ENCODE measurements at regions not wholly inside any gene's neighbourhood (a gene's known extent, or its start where the extent isn't known, plus 50 kb on each side); places are given as distances from the start of the nearest gene placed in this dataset.
"Not testable (repeated sequence)": the region's sequence is repeated elsewhere in the genome, so short reads cannot be mapped to it uniquely, and the experiment has no call there.

- DNase-seq (ENCODE audit: low read depth): no peak
Measured at GRCh38 chr7:142603870-142604448, 145.3 kb upstream of the PRSS1 start.

DNA sequence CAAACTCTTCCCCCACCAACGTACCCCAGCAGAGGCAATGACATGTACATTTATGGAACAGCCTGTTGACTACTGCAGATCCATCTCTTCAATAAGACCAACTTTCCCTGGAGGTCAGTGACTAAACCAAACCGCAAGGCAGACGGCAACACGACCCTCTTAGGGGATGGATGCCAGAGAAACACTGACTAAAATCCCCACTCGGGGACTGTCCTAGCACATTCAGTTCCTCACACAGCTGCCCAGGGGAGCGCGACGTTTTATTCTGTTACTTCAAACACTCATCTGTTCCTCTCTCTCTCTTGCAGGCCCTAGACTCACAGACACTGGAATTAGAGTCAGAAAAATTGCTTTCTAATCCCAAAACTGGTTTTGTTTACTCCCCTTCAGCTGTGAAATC, 146.5 kb upstream of the PRSS1 start:
- no peak for DNase-seq (ENCODE audit: low read depth)

- no peak for DNase-seq (ENCODE audit: low read depth)
Measured at GRCh38 chr7:142602183-142602582, 147.1 kb upstream of the PRSS1 start.

GRCh38 chr7:142598297-142598696, 151.0 kb upstream of the PRSS1 start:
- no peak for DNase-seq (ENCODE audit: low read depth)

DNA sequence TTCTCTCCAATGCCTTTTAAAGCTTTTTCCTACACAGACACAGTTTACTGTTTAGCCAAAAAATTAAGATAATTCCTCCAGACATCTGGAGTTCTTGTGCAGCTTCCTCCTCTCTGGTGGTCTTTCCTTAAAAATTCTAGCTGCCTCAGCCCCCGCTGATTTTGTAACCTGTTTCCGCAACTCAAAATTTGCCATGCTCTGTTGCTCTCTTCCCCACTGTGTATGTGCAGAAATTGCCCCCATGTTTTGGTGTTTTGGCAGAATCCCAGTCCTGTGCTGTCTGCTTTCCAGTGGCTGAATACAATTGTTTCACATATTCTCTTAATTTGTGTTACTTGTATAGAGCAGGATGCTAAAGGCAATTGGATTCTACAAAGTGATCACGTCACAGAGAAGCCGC, 151.7 kb upstream of the PRSS1 start:
- DNase-seq (ENCODE audit: low read depth): no peak

GRCh38 chr7:142595816-142596516, 153.3 kb upstream of the PRSS1 start:
- no peak for DNase-seq (ENCODE audit: low read depth)

DNA sequence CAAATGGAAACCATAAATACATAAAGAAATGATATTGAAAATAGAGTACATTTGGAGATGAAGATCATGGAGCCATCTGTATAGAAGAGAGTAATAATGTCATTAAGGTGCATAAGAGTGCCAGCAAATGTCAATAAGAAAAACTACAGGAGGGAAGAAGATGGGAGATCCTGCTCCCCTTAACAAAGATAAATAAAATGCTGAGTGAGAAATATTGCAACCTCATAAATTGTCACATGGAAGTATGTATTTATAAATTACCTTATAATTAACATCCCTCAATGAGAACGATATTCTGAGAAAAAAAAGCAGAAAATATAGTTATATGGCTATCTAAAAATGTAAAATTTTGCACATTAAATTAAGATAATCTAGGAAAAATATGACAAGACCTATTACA, 155.2 kb upstream of the PRSS1 start:
- DNase-seq (ENCODE audit: low read depth): no peak

DNA sequence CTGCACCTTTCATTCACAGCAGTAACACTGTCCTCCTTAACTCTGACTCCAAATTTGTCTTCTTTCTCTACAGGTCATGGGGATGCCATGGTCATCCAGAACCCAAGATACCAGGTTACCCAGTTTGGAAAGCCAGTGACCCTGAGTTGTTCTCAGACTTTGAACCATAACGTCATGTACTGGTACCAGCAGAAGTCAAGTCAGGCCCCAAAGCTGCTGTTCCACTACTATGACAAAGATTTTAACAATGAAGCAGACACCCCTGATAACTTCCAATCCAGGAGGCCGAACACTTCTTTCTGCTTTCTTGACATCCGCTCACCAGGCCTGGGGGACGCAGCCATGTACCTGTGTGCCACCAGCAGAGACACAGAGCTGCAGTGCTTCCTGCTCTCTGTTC, 156.2 kb upstream of the PRSS1 start:
- no peak for DNase-seq (ENCODE audit: low read depth)

- DNase-seq (ENCODE audit: low read depth): no peak
Measured at GRCh38 chr7:142592664-142593063, 156.6 kb upstream of the PRSS1 start.

- no peak for DNase-seq (ENCODE audit: low read depth)
Measured at GRCh38 chr7:142592231-142592630, 157.0 kb upstream of the PRSS1 start.

DNA sequence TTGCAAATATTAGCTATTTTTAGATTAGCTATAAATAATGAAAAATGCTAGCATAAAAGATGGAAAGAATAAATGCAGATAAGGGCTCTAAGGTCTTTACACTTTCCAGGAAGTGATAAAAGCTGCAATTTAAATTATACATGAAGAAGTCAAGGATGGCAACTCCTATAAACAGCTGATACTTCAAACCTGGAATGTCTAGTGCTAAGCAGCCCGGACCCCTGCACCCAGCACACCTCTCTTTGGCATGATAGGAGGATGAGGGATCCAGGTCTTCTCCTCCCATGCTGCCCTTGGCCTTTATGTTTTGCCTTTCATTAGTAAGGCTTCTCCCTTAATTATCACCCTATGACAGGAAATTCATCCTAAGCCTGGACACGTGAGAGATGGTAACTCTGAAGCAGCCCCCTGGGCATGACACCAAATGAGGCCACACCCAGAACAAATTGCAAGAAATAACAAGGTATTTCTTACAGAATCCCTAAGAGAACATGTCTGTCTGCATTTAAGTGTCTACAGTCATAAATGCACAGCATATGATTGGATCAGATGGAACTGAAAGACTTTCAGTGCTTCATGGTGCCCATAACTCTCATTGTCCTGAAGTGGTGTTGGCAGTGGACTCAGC, 158.3 kb upstream of the PRSS1 start:
- DNase-seq (ENCODE audit: low read depth): no peak

DNA sequence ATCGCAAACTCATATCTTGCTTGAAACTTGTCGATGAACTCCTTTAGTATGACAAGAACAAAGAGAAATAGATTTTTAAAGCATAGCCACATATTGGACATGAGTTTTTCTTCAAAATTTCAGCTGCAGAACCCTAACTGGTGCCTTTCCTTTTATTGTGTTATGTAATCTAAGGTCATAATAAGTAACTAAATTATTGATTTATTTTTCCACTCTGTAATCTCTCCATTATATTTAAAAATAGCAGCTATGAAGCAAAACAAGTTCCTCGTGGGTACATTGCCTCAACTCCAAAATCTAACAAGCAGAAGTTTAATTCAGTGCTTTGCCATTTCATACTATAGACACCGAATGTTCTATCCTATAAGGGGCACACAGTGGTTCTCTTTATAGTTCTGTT, 159.2 kb upstream of the PRSS1 start:
- DNase-seq (ENCODE audit: low read depth): no peak

DNA sequence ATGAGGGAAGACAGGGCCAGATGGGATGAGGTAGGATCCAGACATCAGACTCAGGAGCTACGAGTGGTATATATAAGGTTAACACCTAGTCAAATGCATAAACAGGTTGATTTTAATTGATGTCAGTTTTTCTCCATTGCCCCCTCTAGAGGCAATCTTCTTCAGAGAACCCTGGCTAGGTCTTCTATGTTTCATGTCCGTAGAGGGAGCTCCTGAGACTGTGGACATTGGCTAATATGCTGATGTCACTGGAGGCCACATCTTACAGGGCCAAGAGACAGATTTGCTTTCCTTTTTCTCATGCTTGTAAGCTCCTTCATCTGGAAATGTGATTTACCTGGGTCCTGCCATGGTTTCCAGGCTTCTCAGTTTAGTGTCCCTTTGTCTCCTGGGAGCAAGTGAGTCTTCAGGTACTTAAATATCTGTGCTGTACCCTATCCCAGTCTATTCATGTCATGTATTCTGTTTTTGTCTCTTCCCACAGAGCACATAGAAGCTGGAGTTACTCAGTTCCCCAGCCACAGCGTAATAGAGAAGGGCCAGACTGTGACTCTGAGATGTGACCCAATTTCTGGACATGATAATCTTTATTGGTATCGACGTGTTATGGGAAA, 161.6 kb upstream of the PRSS1 start:
- no peak for DNase-seq (ENCODE audit: low read depth)

DNA sequence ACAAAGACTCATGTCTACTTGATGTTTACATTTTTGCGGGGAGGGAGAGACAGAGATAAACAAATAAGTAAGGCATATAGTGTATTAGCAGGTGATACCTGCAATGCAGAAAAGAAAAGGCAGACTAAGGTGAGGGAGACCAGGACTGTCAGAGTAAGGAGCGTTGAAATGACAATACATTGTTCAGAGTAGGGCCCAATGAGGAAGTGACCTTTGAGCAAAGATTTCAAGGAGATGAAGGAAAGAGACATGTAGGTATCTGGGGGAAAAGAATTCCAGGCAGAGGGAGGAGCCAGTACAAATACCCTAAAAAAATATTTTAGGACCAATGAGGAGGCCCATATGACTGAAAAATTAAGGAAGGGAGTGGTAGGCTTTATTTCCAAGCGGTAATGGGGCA, 162.7 kb upstream of the PRSS1 start:
- no peak for DNase-seq (ENCODE audit: low read depth)

DNA sequence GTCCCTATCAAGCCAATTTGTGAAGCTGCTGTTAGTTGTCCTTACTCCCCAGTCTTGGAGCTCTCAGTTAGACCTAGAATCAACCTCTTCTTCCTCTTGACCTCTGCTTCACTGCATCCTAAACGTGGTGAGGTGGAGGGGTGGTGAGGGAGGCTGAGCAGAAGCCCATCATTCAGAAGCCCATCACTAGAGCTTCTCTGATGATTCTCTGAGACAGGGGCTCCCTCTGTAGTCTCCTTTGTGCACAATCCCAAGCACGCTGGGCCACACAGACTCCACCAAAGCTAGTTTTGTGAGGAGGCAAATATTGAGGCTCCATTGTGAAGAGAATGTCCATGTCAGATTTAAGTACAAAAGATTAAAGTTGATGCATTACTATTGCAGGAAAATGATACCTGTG, 163.8 kb upstream of the PRSS1 start:
- DNase-seq (ENCODE audit: low read depth): no peak

DNA sequence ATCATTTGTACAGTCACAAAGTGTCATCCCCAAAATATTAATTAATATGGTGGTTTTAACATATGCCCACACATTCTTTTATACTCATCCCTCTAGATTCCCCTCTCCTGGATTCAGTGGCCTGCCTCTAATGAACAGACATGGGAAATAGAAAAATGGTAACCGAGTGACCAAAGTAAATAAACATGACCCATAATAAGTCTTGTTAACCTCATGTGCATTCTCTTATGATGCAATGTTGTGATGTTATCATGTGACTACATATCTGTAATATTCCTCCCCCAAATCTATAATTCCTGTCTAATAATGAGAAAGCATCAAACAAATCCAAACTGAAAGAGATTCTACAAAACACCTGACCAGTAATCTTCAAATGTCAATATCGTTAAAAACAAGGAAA, 164.5 kb upstream of the PRSS1 start:
- DNase-seq (ENCODE audit: low read depth): no peak

DNA sequence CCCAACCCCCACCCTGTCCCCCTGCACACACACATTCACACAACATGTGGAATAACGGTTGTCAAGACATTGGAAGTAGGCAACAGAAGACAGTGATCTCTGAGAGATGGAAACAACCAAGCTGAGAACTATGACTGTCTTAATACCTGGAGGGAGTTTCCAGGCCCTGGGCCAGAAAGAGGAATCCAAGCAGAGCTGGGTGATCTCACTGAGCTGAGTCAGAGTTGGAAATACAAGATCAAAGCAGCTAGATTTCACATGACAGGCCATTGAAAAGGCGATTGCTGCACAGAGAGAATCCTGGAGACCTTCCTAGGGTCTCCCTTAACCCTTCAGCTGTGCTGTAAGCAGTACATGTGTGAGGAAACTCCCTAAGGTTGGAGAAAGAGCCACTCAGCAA, 165.8 kb upstream of the PRSS1 start:
- no peak for DNase-seq (ENCODE audit: low read depth)

GRCh38 chr7:142582351-142582750, 166.9 kb upstream of the PRSS1 start:
- DNase-seq (ENCODE audit: low read depth): no peak

- DNase-seq (ENCODE audit: low read depth): no peak
Measured at GRCh38 chr7:142581341-142581740, 167.9 kb upstream of the PRSS1 start.

GRCh38 chr7:142579946-142580345, 169.3 kb upstream of the PRSS1 start:
- DNase-seq (ENCODE audit: low read depth): no peak

DNA sequence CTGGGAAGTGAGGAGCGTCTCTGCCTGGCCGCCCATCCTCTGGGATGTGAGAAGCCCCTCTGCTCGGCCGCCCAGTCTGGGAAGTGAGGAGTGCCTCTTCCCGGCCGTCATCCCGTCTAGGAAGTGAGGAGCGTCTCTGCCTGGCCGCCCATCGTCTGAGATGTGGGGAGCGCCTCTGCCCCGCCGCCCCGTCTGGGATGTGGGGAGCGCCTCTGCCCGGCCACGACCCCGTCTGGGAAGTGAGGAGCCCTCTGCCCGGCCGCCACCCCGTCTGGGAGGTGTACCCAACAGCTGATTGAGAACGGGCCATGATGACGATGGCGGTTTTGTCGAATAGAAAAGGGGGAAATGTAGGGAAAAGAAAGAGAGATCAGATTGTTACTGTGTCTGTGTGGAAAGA, 173.9 kb upstream of the PRSS1 start:
- DNase-seq (ENCODE audit: low read depth): not testable (repeated sequence)

- DNase-seq (ENCODE audit: low read depth): no peak
Measured at GRCh38 chr7:142571581-142571980, 177.7 kb upstream of the PRSS1 start.

DNA sequence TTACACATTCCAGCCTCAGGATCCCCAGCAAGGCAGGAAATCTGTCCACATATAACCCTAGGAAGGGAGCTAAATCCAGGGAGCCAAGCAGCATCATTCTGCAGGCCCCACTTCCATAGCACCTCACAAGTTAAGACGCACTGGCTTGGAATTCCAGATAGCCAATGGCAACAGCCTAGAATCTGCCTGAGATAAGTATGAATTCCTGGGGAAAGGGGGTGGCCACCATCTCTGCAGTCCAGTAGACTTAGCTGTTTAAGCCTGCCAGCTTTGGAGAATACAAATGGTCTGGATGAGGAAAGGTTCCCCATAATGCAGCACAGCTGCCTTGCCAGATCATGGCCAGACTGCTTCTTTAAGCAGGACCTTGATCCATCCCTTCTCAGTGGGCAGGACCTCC, 179.4 kb upstream of the PRSS1 start:
- DNase-seq (ENCODE audit: low read depth): no peak

All from stimulated activated CD8-positive, alpha-beta memory T cell treated with anti-CD3 and anti-CD28 coated beads, Interleukin-15, amount 100 ng/mL, for 24 hours (primary cell).